HEK293 (cell line): ENCODE measurements at regions not wholly inside any gene's neighbourhood (a gene's known extent, or its start where the extent isn't known, plus 50 kb on each side); places are given as distances from the start of the nearest gene placed in this dataset.

Experiments used
- SP2 ChIP-seq: fragments of 450-650 bp; formaldehyde crosslinking; IDR thresholded peaks from 2 replicates; pipeline ENCODE4 v1.5.1; 2016; ENCODE audit warnings: missing biosample characterization, missing genetic modification characterization
- ZFP37 ChIP-seq: fragments of 450-650 bp; formaldehyde crosslinking; IDR thresholded peaks from 2 replicates; pipeline ENCODE4 v1.5.1; 2016; ENCODE audit warnings: missing biosample characterization, missing genetic modification characterization
- ZNF223 ChIP-seq: fragments of 450-650 bp; formaldehyde crosslinking; IDR thresholded peaks from 2 replicates; pipeline ENCODE4 v1.5.1; 2016; ENCODE audit warnings: missing biosample characterization, missing genetic modification characterization
- ZNF747 ChIP-seq: fragments of 450-650 bp; formaldehyde crosslinking; IDR thresholded peaks from 2 replicates; pipeline ENCODE4 v1.5.1; 2016; ENCODE audit warnings: missing biosample characterization, missing genetic modification characterization
- ZNF785 ChIP-seq: fragments of 450-650 bp; formaldehyde crosslinking; IDR thresholded peaks from 2 replicates; pipeline ENCODE4 v1.5.1; 2016; ENCODE audit warnings: missing biosample characterization, missing genetic modification characterization
- ZSCAN23 ChIP-seq: fragments of 450-650 bp; formaldehyde crosslinking; IDR thresholded peaks from 2 replicates; pipeline ENCODE4 v1.5.1; 2016; ENCODE audit warnings: missing biosample characterization, missing genetic modification characterization
- TF ChIP-seq, protein P1 (sequence below): fragments of 450-650 bp; formaldehyde crosslinking; IDR thresholded peaks from 2 replicates; pipeline ENCODE4 v1.5.1; 2016; ENCODE audit warnings: missing biosample characterization, missing genetic modification characterization
- TF ChIP-seq, protein P2 (sequence below): fragments of 450-650 bp; formaldehyde crosslinking; IDR thresholded peaks from 2 replicates; pipeline ENCODE4 v1.5.1; 2016; ENCODE audit warnings: missing biosample characterization, missing genetic modification characterization
- TF ChIP-seq, protein P3 (sequence below): fragments of 450-650 bp; formaldehyde crosslinking; IDR thresholded peaks from 2 replicates; pipeline ENCODE4 v1.5.1; 2016; ENCODE audit warnings: missing biosample characterization, missing genetic modification characterization
- TF ChIP-seq, protein P4 (sequence below): fragments of 450-650 bp; IDR thresholded peaks from 2 replicates; pipeline ENCODE4 v1.5.1; 2018; ENCODE audit warnings: missing biosample characterization, missing genetic modification characterization

DNA sequence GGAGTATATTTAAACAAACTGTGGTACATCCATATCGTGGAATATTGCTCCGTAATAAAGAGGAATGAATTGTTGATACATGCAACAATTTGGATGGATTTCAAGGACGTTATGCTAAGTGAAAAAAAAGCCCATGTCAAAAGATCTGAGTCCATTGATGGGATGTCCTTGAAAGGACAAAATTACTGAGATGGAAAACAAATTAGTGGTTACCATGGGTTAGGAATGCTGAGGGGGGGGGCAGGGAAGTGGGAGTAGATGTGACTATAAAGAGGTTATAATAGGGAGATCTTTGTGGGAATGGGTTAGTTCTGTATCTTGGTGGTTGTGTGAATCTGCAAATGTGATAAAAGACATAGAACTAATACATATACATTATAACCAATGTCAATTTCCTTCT, 409.3 kb downstream of the SRGAP2C start:
- TF ChIP-seq, protein P1, sequence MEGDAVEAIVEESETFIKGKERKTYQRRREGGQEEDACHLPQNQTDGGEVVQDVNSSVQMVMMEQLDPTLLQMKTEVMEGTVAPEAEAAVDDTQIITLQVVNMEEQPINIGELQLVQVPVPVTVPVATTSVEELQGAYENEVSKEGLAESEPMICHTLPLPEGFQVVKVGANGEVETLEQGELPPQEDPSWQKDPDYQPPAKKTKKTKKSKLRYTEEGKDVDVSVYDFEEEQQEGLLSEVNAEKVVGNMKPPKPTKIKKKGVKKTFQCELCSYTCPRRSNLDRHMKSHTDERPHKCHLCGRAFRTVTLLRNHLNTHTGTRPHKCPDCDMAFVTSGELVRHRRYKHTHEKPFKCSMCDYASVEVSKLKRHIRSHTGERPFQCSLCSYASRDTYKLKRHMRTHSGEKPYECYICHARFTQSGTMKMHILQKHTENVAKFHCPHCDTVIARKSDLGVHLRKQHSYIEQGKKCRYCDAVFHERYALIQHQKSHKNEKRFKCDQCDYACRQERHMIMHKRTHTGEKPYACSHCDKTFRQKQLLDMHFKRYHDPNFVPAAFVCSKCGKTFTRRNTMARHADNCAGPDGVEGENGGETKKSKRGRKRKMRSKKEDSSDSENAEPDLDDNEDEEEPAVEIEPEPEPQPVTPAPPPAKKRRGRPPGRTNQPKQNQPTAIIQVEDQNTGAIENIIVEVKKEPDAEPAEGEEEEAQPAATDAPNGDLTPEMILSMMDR (tag by site-specific recombination), result no peak
- TF ChIP-seq ZNF785 (tag by site-specific recombination), result no peak
- TF ChIP-seq ZNF223 (tag by site-specific recombination), result no peak
- TF ChIP-seq ZFP37 (tag by site-specific recombination), result no peak
- TF ChIP-seq ZSCAN23, result no peak
- TF ChIP-seq, protein P2, sequence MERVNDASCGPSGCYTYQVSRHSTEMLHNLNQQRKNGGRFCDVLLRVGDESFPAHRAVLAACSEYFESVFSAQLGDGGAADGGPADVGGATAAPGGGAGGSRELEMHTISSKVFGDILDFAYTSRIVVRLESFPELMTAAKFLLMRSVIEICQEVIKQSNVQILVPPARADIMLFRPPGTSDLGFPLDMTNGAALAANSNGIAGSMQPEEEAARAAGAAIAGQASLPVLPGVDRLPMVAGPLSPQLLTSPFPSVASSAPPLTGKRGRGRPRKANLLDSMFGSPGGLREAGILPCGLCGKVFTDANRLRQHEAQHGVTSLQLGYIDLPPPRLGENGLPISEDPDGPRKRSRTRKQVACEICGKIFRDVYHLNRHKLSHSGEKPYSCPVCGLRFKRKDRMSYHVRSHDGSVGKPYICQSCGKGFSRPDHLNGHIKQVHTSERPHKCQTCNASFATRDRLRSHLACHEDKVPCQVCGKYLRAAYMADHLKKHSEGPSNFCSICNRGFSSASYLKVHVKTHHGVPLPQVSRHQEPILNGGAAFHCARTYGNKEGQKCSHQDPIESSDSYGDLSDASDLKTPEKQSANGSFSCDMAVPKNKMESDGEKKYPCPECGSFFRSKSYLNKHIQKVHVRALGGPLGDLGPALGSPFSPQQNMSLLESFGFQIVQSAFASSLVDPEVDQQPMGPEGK, result no peak
- TF ChIP-seq, protein P3, sequence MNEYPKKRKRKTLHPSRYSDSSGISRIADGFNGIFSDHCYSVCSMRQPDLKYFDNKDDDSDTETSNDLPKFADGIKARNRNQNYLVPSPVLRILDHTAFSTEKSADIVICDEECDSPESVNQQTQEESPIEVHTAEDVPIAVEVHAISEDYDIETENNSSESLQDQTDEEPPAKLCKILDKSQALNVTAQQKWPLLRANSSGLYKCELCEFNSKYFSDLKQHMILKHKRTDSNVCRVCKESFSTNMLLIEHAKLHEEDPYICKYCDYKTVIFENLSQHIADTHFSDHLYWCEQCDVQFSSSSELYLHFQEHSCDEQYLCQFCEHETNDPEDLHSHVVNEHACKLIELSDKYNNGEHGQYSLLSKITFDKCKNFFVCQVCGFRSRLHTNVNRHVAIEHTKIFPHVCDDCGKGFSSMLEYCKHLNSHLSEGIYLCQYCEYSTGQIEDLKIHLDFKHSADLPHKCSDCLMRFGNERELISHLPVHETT (tag by site-specific recombination), result no peak
- TF ChIP-seq SP2 (tag by site-specific recombination), result no peak
- TF ChIP-seq ZNF747, result no peak
- TF ChIP-seq, protein P4, sequence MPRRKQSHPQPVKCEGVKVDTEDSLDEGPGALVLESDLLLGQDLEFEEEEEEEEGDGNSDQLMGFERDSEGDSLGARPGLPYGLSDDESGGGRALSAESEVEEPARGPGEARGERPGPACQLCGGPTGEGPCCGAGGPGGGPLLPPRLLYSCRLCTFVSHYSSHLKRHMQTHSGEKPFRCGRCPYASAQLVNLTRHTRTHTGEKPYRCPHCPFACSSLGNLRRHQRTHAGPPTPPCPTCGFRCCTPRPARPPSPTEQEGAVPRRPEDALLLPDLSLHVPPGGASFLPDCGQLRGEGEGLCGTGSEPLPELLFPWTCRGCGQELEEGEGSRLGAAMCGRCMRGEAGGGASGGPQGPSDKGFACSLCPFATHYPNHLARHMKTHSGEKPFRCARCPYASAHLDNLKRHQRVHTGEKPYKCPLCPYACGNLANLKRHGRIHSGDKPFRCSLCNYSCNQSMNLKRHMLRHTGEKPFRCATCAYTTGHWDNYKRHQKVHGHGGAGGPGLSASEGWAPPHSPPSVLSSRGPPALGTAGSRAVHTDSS (tag by site-specific recombination), result no peak
